GM12872 (cell line): ENCODE measurements at regions not wholly inside any gene's neighbourhood (a gene's known extent, or its start where the extent isn't known, plus 50 kb on each side); places are given as distances from the start of the nearest gene placed in this dataset.

ENCODE experiments used
- TF ChIP-seq, protein P1 (sequence below): IDR thresholded peaks from 3 replicates; pipeline ENCODE4 v1.5.1; 2011; ENCODE audit warnings: low read depth, mild to moderate bottlenecking, low read length, moderate library complexity; ENCODE audit not compliant: insufficient read depth

DNA sequence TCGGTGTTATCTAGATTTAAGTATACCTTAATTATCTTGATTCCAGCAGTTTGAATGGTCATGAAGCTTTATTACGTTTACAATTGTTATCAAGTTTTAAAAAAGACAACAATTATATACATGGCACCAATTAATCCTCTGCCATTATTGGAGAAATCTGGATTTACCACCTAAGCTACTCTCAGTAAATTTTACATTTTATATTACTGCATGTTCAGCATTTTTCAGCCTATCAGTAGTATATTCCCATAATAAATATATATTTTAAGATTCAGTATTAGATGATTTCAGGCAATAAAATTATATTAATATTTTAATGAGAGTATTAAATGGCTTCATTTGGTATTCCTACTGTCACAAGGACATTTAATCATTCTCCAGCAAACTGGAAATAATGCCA, 264.5 kb upstream of the PRDM9 start:
- TF ChIP-seq, protein P1, sequence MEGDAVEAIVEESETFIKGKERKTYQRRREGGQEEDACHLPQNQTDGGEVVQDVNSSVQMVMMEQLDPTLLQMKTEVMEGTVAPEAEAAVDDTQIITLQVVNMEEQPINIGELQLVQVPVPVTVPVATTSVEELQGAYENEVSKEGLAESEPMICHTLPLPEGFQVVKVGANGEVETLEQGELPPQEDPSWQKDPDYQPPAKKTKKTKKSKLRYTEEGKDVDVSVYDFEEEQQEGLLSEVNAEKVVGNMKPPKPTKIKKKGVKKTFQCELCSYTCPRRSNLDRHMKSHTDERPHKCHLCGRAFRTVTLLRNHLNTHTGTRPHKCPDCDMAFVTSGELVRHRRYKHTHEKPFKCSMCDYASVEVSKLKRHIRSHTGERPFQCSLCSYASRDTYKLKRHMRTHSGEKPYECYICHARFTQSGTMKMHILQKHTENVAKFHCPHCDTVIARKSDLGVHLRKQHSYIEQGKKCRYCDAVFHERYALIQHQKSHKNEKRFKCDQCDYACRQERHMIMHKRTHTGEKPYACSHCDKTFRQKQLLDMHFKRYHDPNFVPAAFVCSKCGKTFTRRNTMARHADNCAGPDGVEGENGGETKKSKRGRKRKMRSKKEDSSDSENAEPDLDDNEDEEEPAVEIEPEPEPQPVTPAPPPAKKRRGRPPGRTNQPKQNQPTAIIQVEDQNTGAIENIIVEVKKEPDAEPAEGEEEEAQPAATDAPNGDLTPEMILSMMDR: no peak

DNA sequence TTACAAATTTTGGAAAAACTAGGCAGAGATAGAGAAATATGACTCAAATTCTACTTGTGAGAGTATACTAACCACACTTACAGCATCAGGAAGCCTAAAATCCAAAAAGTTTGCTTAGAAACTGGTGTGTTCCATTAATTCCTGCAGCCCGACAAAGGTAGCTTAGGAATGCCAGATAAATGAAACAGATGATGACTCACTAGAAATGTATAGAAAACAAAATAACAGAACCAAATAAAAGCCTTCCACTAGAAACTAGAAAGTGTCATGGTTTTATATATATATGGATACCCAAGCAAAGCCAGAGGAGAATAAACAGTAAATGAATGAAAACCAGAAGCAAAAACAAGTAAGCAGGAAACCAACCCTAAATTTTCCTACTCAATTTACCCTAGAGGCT, 272.2 kb upstream of the PRDM9 start:
- TF ChIP-seq, protein P1: no peak

DNA sequence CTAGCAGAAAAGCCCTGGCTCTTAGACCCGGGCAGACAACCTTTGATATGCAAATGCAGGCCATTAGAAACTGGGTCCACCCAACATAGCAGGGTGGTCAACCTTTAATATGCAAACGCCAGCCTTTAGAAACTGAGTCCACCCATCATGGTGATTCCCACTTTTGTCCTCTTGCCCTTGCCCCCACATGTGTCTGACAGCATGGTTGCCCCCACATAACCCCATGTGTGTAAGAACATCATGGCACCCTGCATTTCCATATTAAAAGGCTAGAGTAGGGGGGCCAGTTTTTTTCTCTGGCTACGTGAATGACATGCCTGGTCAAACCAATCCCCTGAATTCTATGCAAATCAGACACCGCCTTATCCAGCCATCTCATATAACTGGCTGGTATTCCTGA, 273.2 kb upstream of the PRDM9 start:
- TF ChIP-seq, protein P1: no peak

DNA sequence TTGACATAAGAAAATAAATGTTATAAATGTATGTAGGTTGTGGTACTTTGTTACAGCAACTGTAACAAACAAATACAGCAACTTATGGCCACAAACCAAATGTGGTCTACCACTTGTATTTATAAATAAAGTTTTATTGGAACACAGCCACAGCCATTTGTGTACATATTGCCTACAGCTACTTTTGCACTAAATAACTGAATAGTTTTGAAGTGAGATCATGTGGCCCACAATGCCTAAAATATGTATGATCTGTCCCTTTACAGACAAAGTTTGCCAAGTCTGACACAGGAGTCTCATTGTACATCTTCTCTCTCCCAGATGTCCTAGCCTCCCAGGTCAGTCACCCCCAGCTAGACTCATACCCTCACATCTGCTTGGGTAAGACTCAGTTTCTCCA, 283.6 kb upstream of the PRDM9 start:
- TF ChIP-seq, protein P1: no peak

DNA sequence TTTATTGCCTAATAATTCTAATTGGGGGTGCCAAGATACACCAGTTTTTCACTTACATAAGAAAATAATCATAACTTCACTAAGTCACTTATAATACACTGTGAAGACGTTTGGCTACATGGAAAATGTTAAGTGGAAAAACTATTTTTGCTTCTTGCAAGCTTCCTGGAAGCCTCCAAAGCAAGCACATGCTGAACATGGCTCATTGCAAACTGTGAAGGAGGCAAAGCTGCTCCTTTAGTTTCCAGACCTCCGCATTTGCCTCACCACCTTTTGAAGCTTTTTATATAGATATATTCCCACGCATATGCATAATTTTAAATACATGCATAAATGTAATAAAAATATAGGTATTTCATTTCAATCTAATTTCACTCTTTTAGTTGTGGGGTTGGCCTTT, 285.6 kb upstream of the PRDM9 start:
- TF ChIP-seq, protein P1: no peak

DNA sequence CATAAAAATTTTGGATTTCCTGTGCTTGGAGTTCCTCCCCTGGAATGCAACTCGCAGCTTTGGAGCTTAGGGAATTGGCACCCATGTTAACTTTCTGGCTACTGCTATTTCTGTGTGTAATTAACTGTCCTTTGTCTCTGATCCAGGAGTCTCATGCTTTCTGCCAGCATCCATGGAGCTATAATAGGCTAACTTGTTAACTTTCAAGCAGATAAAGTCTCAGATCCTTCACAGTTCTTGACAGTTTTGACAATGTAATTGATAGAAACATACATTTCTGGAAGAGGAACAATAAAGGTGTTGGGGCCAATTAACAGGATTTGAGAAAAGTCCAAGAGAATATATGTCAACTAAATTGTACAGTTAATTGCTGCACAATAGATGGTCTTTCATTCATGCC, 290.2 kb upstream of the PRDM9 start:
- TF ChIP-seq, protein P1: no peak

DNA sequence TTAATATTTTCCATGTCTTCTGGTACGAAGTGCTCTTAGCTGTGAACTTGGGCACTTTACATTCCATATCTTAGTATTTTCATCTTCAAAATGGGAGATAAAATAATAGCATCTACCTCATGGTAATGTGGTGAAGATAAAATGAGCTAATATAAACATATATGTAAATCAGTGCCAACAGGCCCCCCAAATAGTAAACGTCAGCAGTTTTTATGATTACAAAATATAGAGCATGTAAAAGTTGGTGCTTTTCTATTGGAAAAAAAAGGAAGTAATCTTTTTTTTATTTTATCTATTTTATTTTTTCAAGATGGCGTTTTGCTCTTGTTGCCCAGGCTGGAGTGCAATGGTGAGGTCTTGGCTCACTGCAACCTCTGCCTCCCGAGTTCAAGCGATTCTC, 291.1 kb upstream of the PRDM9 start:
- TF ChIP-seq, protein P1: no peak

DNA sequence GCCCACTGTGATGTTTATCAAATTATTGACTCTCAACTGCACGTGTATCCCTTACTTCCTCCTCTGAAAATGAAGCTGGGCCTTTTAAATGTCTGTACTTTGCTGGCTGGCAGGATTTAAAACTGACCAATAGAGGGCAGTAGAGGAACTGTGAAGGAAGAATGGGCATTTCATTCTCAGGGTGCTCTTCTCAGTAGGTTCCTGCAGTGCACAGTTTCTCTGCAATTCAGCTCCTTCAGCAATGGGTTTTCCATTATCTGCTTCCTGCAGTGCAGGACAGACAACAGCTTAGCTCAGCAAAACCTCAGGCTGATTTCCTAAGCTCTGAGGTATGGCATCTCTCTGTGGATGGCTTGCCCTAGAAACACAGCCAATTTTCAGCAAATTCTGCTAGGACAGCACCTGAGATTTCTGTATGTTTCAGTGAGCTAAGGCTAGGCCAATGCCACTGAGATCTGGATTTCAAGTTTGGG, 298.4 kb upstream of the PRDM9 start:
- TF ChIP-seq, protein P1: peak; percentile 69
